Spleen (tissue), 7 donors: ENCODE measurements at regions not wholly inside any gene's neighbourhood (a gene's known extent, or its start where the extent isn't known, plus 50 kb on each side); places are given as distances from the start of the nearest gene placed in this dataset.

ENCODE experiments used
- POLR2AphosphoS5 ChIP-seq, 3 donors: sonication (generic); formaldehyde crosslinking; IDR thresholded peaks; one replicate each; pipeline ENCODE4 v1.5.1; 2017; ENCODE audit warnings: antibody characterized with exemption in 3 of 3
- TF ChIP-seq, protein P1 (sequence below), 11 experiments: fragments of 200-600 bp in 7 of 11; fragments of 450-650 bp in 4 of 11; sonication (generic) in 4 of 11; IDR thresholded peaks in 8 of 11; conservative IDR thresholded peaks in 3 of 11; 1 replicate in 7 of 11; 2 replicates in 4 of 11; pipeline versions ENCODE4 v1.4.0 to v1.8.0; 2016 to 2021; ENCODE audit warnings: antibody characterized with exemption in 11 of 11, inconsistent platforms in 4 of 11, mild to moderate bottlenecking in 1 of 11
- donor health status: DM: no; HTN: no; CAD: no; lungs with moderate emphysema.
- donor health status: DM: no; HTN: no; CAD: no.
- donor health status: DM: no; HTN: no; CAD: no.

DNA sequence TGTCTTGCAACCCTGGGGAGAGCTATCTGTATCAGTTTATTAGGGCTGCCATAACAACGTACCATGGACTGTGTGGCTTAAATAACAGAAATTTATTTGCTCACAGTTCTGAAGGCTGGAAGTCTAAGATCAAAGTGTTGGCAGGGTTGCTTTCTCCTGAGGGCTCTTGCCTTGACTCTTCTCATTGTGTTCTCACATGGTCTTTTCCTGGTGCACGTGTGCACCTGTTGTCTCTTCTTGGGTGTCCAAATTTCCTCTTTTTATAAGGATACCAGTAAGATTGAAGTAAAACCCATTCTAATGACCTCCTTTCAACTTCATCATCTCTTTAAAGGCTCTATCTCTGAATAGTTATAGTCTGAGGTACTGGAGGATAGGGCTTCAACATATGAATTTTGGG, 72.3 kb upstream of the PDE7B start:
- TF ChIP-seq, protein P1, sequence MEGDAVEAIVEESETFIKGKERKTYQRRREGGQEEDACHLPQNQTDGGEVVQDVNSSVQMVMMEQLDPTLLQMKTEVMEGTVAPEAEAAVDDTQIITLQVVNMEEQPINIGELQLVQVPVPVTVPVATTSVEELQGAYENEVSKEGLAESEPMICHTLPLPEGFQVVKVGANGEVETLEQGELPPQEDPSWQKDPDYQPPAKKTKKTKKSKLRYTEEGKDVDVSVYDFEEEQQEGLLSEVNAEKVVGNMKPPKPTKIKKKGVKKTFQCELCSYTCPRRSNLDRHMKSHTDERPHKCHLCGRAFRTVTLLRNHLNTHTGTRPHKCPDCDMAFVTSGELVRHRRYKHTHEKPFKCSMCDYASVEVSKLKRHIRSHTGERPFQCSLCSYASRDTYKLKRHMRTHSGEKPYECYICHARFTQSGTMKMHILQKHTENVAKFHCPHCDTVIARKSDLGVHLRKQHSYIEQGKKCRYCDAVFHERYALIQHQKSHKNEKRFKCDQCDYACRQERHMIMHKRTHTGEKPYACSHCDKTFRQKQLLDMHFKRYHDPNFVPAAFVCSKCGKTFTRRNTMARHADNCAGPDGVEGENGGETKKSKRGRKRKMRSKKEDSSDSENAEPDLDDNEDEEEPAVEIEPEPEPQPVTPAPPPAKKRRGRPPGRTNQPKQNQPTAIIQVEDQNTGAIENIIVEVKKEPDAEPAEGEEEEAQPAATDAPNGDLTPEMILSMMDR (IDR thresholded peaks at IDR 0.05 in 8 of 11, conservative IDR thresholded peaks at IDR 0.05 in 3 of 11) = no peak
- TF ChIP-seq POLR2AphosphoS5 (IDR thresholded peaks at IDR 0.05) = no peak
